ENCODE measurements at regions not wholly inside any gene's neighbourhood (a gene's known extent, or its start where the extent isn't known, plus 50 kb on each side); places are given as distances from the start of the nearest gene placed in this dataset.
A peak's percentile ranks its signal among the peaks of the same experiment; 100 is the strongest.

DNA sequence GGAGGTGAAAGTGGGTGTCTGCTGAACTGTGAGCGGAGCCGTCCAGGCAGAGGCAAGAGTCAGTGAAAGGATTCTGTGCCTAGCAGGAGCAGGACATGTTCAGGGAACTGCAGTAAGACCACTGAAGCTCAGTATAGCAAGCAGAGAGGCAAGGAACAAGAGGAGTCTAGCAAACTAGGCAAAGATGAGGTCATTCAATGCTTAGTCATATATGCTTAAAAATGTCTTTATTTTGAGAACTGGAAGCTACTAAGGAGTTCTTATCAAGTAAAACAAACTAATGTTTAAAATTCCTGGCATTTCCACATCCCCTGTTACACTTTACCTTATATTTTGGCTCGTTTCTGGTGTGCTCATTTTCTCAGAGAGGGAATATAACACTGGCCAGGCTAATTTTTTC, 913.4 kb downstream of the CBLN2 start:
- FAIRE-seq (no peak), ATAC-seq (no peak), DNase-seq (ENCODE audit: low read depth in 1 of 2, low spot score in 1 of 2) (no peak)
- no peak for TF ChIP-seq SMC3 (IDR thresholded peaks at IDR 0.05)
- TF ChIP-seq ESRRA (IDR thresholded peaks at IDR 0.05; ENCODE audit: borderline replicate concordance, low read length) = no peak
- no peak for TF ChIP-seq RFX5 (IDR thresholded peaks at IDR 0.05)
- no peak for TF ChIP-seq REST (IDR thresholded peaks at IDR 0.05)
- no peak for TF ChIP-seq HOXA7 (CRISPR knock-in tag; IDR thresholded peaks at IDR 0.05)
- no peak for TF ChIP-seq NPAS2 (CRISPR knock-in tag; IDR thresholded peaks at IDR 0.05; ENCODE audit: borderline replicate concordance)
- no peak for TF ChIP-seq BHLHE40 (IDR thresholded peaks at IDR 0.05; ENCODE audit: low read depth, low read length)
- TF ChIP-seq MYC (IDR thresholded peaks at IDR 0.05; ENCODE audit: borderline replicate concordance, low read length) = no peak
- no peak for TF ChIP-seq MAX (IDR thresholded peaks at IDR 0.05)
- no peak for TF ChIP-seq RCOR1 (IDR thresholded peaks at IDR 0.05; ENCODE audit: low read depth, low read length)
- TF ChIP-seq CHD4 (IDR thresholded peaks at IDR 0.05; ENCODE audit: borderline replicate concordance) = no peak
- ChIA-PET POLR2A (no interaction called here), CTCF (no interaction called here)
- H3K4me3 ChIP-seq = no peak overlapping the region
- no peaks in the 10 kb centered on the region for H3K9me3 ChIP-seq
- no peak overlapping the region for H3K4me2 ChIP-seq
- no peaks in the 10 kb centered on the region for H3K4me1 ChIP-seq
- H3K27ac ChIP-seq = no peak overlapping the region
- 62% methylated on average over 3 of the region's 3 CpGs for WGBS (ENCODE audit: missing lambda C conversion rate)

GRCh38 chr18:71625556-71626090, 918.5 kb downstream of the CBLN2 start:
- ChIA-PET CTCF (no interaction called here), POLR2A (no interaction called here)
- 0 out of 2 replicates have a peak, but pooled peaks have one; percentile 1 for TF ChIP-seq ZC3H11A (IDR thresholded peaks at IDR 0.05)
- no peak for TF ChIP-seq HOXB5 (CRISPR knock-in tag; IDR thresholded peaks at IDR 0.05)
- Histone ChIP-seq H3K4me3 (no peak overlapping the region), H3K4me1 (no peaks in the 10 kb centered on the region), H3K9me3 (no peaks in the 10 kb centered on the region), H3K4me2 (no peak overlapping the region), H3K27ac (no peak overlapping the region)
- DNase-seq (ENCODE audit: low read depth in 1 of 2, low spot score in 1 of 2) (no peak), FAIRE-seq (no peak), ATAC-seq (no peak)
- WGBS (ENCODE audit: missing lambda C conversion rate) = 7% methylated on average over 1 of the region's 1 CpG

DNA sequence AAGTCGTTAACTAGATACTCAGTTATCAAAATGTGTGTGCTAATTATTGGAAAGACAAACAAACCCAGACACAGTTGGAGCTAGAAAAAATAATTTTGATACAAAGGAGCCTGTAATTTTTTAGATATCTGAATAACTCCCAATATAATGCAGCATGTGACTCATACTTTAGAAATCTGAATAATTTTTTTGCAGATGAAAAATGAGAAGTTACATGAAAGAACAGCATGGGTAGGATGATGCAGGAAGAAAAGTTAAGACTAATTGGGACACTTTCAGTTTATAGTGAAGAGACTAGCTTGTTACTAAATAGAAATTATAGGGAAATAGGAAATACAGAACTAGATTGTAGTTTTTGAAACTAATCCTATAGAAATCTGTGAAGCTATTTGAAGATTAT, 945.8 kb downstream of the CBLN2 start:
- TF ChIP-seq JUN (IDR thresholded peaks at IDR 0.05) = no peak
- TF ChIP-seq TFCP2L1 (CRISPR knock-in tag; IDR thresholded peaks at IDR 0.05) = no peak
- TF ChIP-seq HOXA7 (CRISPR knock-in tag; IDR thresholded peaks at IDR 0.05) = no peak
- TF ChIP-seq POLR2AphosphoS2 (conservative IDR thresholded peaks at IDR 0.05; ENCODE audit: low read length) = no peak
- FAIRE-seq = no peak
- no peak for ATAC-seq
- CTCF ChIA-PET = no interaction called here
- no peaks in the 10 kb centered on the region for H3K4me1 ChIP-seq
- H3K27ac ChIP-seq = no peak overlapping the region
- no peak overlapping the region for H3K4me2 ChIP-seq
- POLR2A ChIA-PET = no interaction called here
- no peaks in the 10 kb centered on the region for H3K9me3 ChIP-seq
- DNase-seq (ENCODE audit: low read depth in 1 of 2, low spot score in 1 of 2) = no peak
- no peak overlapping the region for H3K4me3 ChIP-seq
- WGBS (ENCODE audit: missing lambda C conversion rate) = 0% methylated on average over 1 of the region's 1 CpG

DNA sequence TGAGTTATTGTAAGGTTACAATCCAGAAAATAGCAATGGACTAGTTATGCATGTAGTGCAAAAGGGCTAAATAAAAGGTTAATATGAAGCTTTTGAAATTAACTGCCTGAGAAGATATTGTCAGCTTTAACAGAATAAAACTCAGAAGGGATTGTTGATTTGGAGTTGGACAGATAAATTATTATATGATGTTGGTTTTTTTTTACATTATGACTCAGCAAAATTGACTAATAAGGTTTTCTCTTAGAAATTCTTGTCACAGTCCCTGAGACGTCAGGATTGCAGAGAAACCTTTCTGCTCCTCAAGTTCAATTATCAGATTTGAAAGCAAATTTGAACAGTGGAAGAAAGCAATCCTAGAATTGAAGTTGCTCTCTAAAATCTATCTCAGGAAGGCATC, 946.9 kb downstream of the CBLN2 start:
- 10% methylated on average over 1 of the region's 1 CpG for WGBS (ENCODE audit: missing lambda C conversion rate)
- TF ChIP-seq NFE2L2 (conservative IDR thresholded peaks at IDR 0.05; ENCODE audit: low read length) (peak; percentile 72), MAFK (IDR thresholded peaks at IDR 0.05; ENCODE audit: partially characterized antibody) (peak; percentile 77), HOXA7 (CRISPR knock-in tag; IDR thresholded peaks at IDR 0.05) (no peak), HOXB13 (CRISPR knock-in tag; IDR thresholded peaks at IDR 0.05; ENCODE audit: low read depth) (no peak)
- FAIRE-seq = no peak
- ChIA-PET CTCF (no interaction called here), POLR2A (no interaction called here)
- no peaks in the 10 kb centered on the region for H3K4me1 ChIP-seq
- ATAC-seq = no peak
- no peak overlapping the region for H3K4me3 ChIP-seq
- DNase-seq (ENCODE audit: low read depth in 1 of 2, low spot score in 1 of 2) = no peak
- H3K4me2 ChIP-seq = no peak overlapping the region
- no peak overlapping the region for H3K27ac ChIP-seq
- no peaks in the 10 kb centered on the region for H3K9me3 ChIP-seq
